IMR-90 (cell line): ENCODE measurements at regions not wholly inside any gene's neighbourhood (a gene's known extent, or its start where the extent isn't known, plus 50 kb on each side); places are given as distances from the start of the nearest gene placed in this dataset.

Source experiments
- ATAC-seq: fragments of 200-7000 bp; cut with Tn5 transposase; 2 replicates; pipeline ENCODE4 v1.9.1; 2020; ENCODE audit warnings: low read depth, mild to moderate bottlenecking, moderate library complexity
- BruUV-seq: library from RNA; stranded (reverse); fragments of 400-500 nt; replicated peaks from 2 replicates; lab custom pipeline; 2021; lab: Mats Ljungman, UMichigan
- CTCF ChIA-PET: fragments of 300-600 bp; formaldehyde crosslinking; extraction: SDS; loops from one replicate; lab custom pipeline; 2021; ENCODE audit warnings: antibody characterized with exemption; lab: Yijun Ruan, JAX
- POLR2A ChIA-PET: fragments of 300-600 bp; sonication (Branson Sonifier 250); formaldehyde crosslinking; loops from one replicate; lab custom pipeline; 2022; ENCODE audit warnings: antibody characterized with exemption; ENCODE audit not compliant: unreplicated experiment; lab: Charles Lee
- DNase-seq: peaks from one replicate; pipeline ENCODE4 v3.0.0; 2013
- H2AFZ ChIP-seq: replicated peaks from 2 replicates; pipeline ENCODE3; 2013; ENCODE audit warnings: low read length, mild to moderate bottlenecking; ENCODE audit not compliant: poor library complexity
- H2AK5ac ChIP-seq: 2 replicates; pipeline ENCODE4 v1.6.1; 2013; ENCODE audit warnings: low read depth, low read length, inconsistent platforms
- H2AK9ac ChIP-seq: replicated peaks from 2 replicates; pipeline ENCODE3; 2013; ENCODE audit warnings: mild to moderate bottlenecking, low read depth, low read length, moderate library complexity; ENCODE audit not compliant: poor library complexity
- H2BK120ac ChIP-seq: 2 replicates; pipeline ENCODE4 v1.6.1; 2013; ENCODE audit warnings: low read depth, low read length, inconsistent platforms
- H2BK15ac ChIP-seq: 3 replicates; pipeline ENCODE4 v1.6.1; 2013; ENCODE audit warnings: low read depth, low read length, inconsistent platforms
- H2BK20ac ChIP-seq: 2 replicates; pipeline ENCODE4 v1.6.1; 2013; ENCODE audit warnings: low read depth, mild to moderate bottlenecking, inconsistent platforms, low read length, moderate library complexity
- H2BK5ac ChIP-seq: 2 replicates; pipeline ENCODE4 v1.6.1; 2013; ENCODE audit warnings: mild to moderate bottlenecking, low read depth, low read length, inconsistent platforms; ENCODE audit not compliant: poor library complexity, severe bottlenecking
- H3K14ac ChIP-seq: replicated peaks from 2 replicates; pipeline ENCODE4 v1.6.1; 2013; ENCODE audit warnings: low read depth, low read length, inconsistent platforms
- H3K18ac ChIP-seq: 2 replicates; pipeline ENCODE4 v1.6.1; 2013; ENCODE audit warnings: low read depth, low read length, control low read depth
- H3K23ac ChIP-seq: 2 replicates; pipeline ENCODE4 v1.6.1; 2013; ENCODE audit warnings: low read depth, low read length, inconsistent platforms
- H3K27ac ChIP-seq: 2 replicates; pipeline ENCODE4 v1.5.1; 2013; ENCODE audit warnings: mild to moderate bottlenecking, control low read depth, low read length; ENCODE audit not compliant: insufficient read depth
- H3K27me3 ChIP-seq: 2 replicates; pipeline ENCODE4 v1.6.1; 2013; ENCODE audit warnings: low read length; ENCODE audit not compliant: control insufficient read depth, insufficient read depth
- H3K36me3 ChIP-seq: 2 replicates; pipeline ENCODE4 v1.6.1; 2013; ENCODE audit warnings: low read length, mixed read lengths; ENCODE audit not compliant: control insufficient read depth, insufficient read depth
- H3K4ac ChIP-seq: 2 replicates; pipeline ENCODE4 v1.6.1; 2013; ENCODE audit warnings: low read depth, low read length, inconsistent platforms
- H3K4me1 ChIP-seq: 2 replicates; pipeline ENCODE4 v1.6.1; 2013; ENCODE audit warnings: low read length, mixed read lengths; ENCODE audit not compliant: control insufficient read depth, insufficient read depth
- H3K4me2 ChIP-seq: 2 replicates; pipeline ENCODE4 v1.6.1; 2013; ENCODE audit warnings: low read depth, mild to moderate bottlenecking, control low read depth, low read length, moderate library complexity
- H3K4me3 ChIP-seq: 2 replicates; pipeline ENCODE4 v1.5.1; 2013; ENCODE audit warnings: low read depth, mild to moderate bottlenecking, control low read depth, low read length, moderate library complexity; ENCODE audit not compliant: insufficient read depth
- H3K56ac ChIP-seq: 2 replicates; pipeline ENCODE4 v1.6.1; 2013; ENCODE audit warnings: low read length, inconsistent platforms; ENCODE audit not compliant: insufficient read depth; ENCODE audit errors: extremely low read depth
- H3K79me1 ChIP-seq, 2 experiments: 2 replicates each; pipeline ENCODE4 v1.6.1; 2013; ENCODE audit warnings: low read length in 2 of 2, inconsistent platforms in 1 of 2, low read depth in 1 of 2
- H3K9ac ChIP-seq: 2 replicates; pipeline ENCODE4 v1.6.1; 2013; ENCODE audit warnings: low read depth, low read length, control low read depth
- H3K9me1 ChIP-seq: 2 replicates; pipeline ENCODE4 v1.6.1; 2013; ENCODE audit warnings: low read length, inconsistent platforms; ENCODE audit not compliant: insufficient read depth
- H3K9me3 ChIP-seq: 2 replicates; pipeline ENCODE4 v1.6.1; 2013; ENCODE audit warnings: low read length; ENCODE audit not compliant: control insufficient read depth, insufficient read depth
- H4K20me1 ChIP-seq: 2 replicates; pipeline ENCODE4 v1.6.1; 2013; ENCODE audit warnings: low read length, inconsistent platforms; ENCODE audit not compliant: insufficient read depth
- H4K5ac ChIP-seq: 2 replicates; pipeline ENCODE4 v1.6.1; 2013; ENCODE audit warnings: mild to moderate bottlenecking, low read depth, low read length, control low read depth
- H4K8ac ChIP-seq, 2 experiments: 2 replicates each; pipeline ENCODE4 v1.6.1; 2013; ENCODE audit warnings: low read depth in 2 of 2, low read length in 2 of 2, control low read depth in 1 of 2, inconsistent platforms in 1 of 2
- H4K91ac ChIP-seq: 2 replicates; pipeline ENCODE4 v1.6.1; 2013; ENCODE audit warnings: low read depth, low read length, inconsistent platforms; ENCODE audit not compliant: insufficient read depth
- BHLHE40 ChIP-seq: fragments of 150-350 bp; IDR thresholded peaks from 2 replicates; pipeline ENCODE4 v1.6.1; 2016; ENCODE audit warnings: mild to moderate bottlenecking, low read depth, low read length
- CEBPB ChIP-seq: IDR thresholded peaks from 2 replicates; pipeline ENCODE4 v1.6.1; 2012; ENCODE audit warnings: low read depth, low read length, improper control_type of control experiment
- CHD1 ChIP-seq: IDR thresholded peaks from 2 replicates; pipeline ENCODE4 v1.6.1; 2012; ENCODE audit warnings: low read depth, low read length, improper control_type of control experiment
- CTCF ChIP-seq: conservative IDR thresholded peaks from 2 replicates; pipeline ENCODE4 v1.5.1; 2012; ENCODE audit warnings: mild to moderate bottlenecking, low read depth, low read length, improper control_type of control experiment
- ELK1 ChIP-seq: fragments of 150-350 bp; IDR thresholded peaks from 2 replicates; pipeline ENCODE4 v1.6.1; 2016; ENCODE audit warnings: low read depth, mild to moderate bottlenecking, low read length, moderate library complexity, borderline replicate concordance
- FOS ChIP-seq: fragments of 150-350 bp; IDR thresholded peaks from 2 replicates; pipeline ENCODE4 v1.6.1; 2016; ENCODE audit warnings: low read depth, low read length
- MAFK ChIP-seq: IDR thresholded peaks from 2 replicates; pipeline ENCODE4 v1.6.1; 2012; ENCODE audit warnings: low read depth, low read length, improper control_type of control experiment
- MAZ ChIP-seq: IDR thresholded peaks from 2 replicates; pipeline ENCODE4 v1.6.1; 2012; ENCODE audit warnings: low read depth, mild to moderate bottlenecking, low read length, improper control_type of control experiment, moderate library complexity, borderline replicate concordance
- MXI1 ChIP-seq: IDR thresholded peaks from 2 replicates; pipeline ENCODE4 v1.6.1; 2012; ENCODE audit warnings: low read depth, mild to moderate bottlenecking, low read length, moderate library complexity, borderline replicate concordance
- NFE2L2 ChIP-seq: fragments of 150-350 bp; IDR thresholded peaks from 2 replicates; pipeline ENCODE4 v1.6.1; 2016; ENCODE audit warnings: low read depth, mild to moderate bottlenecking, low read length
- POLR2A ChIP-seq: IDR thresholded peaks from 2 replicates; pipeline ENCODE4 v1.6.1; 2012; ENCODE audit warnings: mild to moderate bottlenecking, low read depth, low read length
- RAD21 ChIP-seq: IDR thresholded peaks from 2 replicates; pipeline ENCODE4 v1.6.1; 2012; ENCODE audit warnings: low read length, improper control_type of control experiment
- RCOR1 ChIP-seq: IDR thresholded peaks from 2 replicates; pipeline ENCODE4 v1.6.1; 2012; ENCODE audit warnings: mild to moderate bottlenecking, low read length, improper control_type of control experiment; ENCODE audit not compliant: insufficient replicate concordance
- RFX5 ChIP-seq: IDR thresholded peaks from 2 replicates; pipeline ENCODE4 v1.8.0; 2012; ENCODE audit warnings: low read depth, mild to moderate bottlenecking, low read length, moderate library complexity
- SMC3 ChIP-seq: fragments of 150-350 bp; IDR thresholded peaks from 2 replicates; pipeline ENCODE4 v1.6.1; 2016; ENCODE audit warnings: low read depth, mild to moderate bottlenecking, antibody characterized with exemption, low read length, moderate library complexity
- USF2 ChIP-seq: fragments of 150-350 bp; IDR thresholded peaks from 2 replicates; pipeline ENCODE4 v1.6.1; 2017; ENCODE audit warnings: mild to moderate bottlenecking, antibody characterized with exemption, low read length, low read depth
- WGBS, 2 experiments: methylation state at CpG; one replicate each; pipeline versions ENCODE4 v1.1.5 to v1.1.7; 2013; ENCODE audit warnings: missing lambda C conversion rate in 2 of 2; ENCODE audit not compliant: insufficient read length in 1 of 2; ENCODE audit errors: extremely low coverage in 2 of 2; 5-methylcytosine and 5-hydroxymethylcytosine counted together
- dilution Hi-C: fragments of 300-500 bp; cut with HindIII; formaldehyde crosslinking; loops from one replicate; pipeline ENCODE4 v1.14.3; 2018; ENCODE audit warnings: low sequenced_read_pairs; ENCODE audit not compliant: unreplicated experiment
- in situ Hi-C: fragments of 300-500 bp; cut with MboI; formaldehyde crosslinking; loops from 3 replicates; pipeline ENCODE4 v1.14.3; 2019; ENCODE audit warnings: low sequenced_read_pairs, inconsistent platforms, mixed read lengths
- intact Hi-C: fragments of 100-400 bp; cut with micrococcal nuclease; formaldehyde crosslinking; loops from 2 replicates; pipeline ENCODE4 v1.10.0; 2022

- WGBS, 2 experiments: 100% methylated on average over 1 of the region's 2 CpGs; no CpG with 5 or more reads in 1 of the 2 experiments
- Histone ChIP-seq H2AK9ac (no peak overlapping the region), H3K4me3 (no peak overlapping the region), H3K18ac (no peak overlapping the region), H2BK120ac (peak overlapping the region; percentile 14; the same call in 1 of the 2 replicates), H2BK20ac (no peak overlapping the region), H4K8ac (no peak overlapping the region), H2AFZ (no peak overlapping the region), H3K14ac (no peak overlapping the region), H3K4me1 (0 out of 2 replicates have a peak, but pooled peaks cover 2% of the 10 kb centered on the region), H3K27ac (no peak overlapping the region), H3K9me1 (0 out of 2 replicates have a peak, but pooled peaks cover 3% of the 10 kb centered on the region), H3K4ac (no peak overlapping the region), H3K56ac (no peak overlapping the region), H3K27me3 (no peaks in the 10 kb centered on the region), H3K36me3 (no peaks in the 10 kb centered on the region), H3K9me3 (no peaks in the 10 kb centered on the region), H3K23ac (no peak overlapping the region), H4K91ac (no peak overlapping the region), H4K20me1 (no peaks in the 10 kb centered on the region), H4K5ac (no peak overlapping the region), H2BK15ac (no peak overlapping the region), H2AK5ac (no peak overlapping the region), H3K9ac (no peak overlapping the region), H2BK5ac (no peak overlapping the region), H3K4me2 (no peak overlapping the region), H3K79me1 (no peaks in the 10 kb centered on the region)
- ATAC-seq: no peak
- dilution Hi-C loops (no loop called here), in situ Hi-C loops (loop anchor here (25.0 kb wide), 1 partner anchor 1456 kb away; the partner anchor contains the start of gene MMADHC), intact Hi-C loops (no loop called here)
- POLR2A ChIA-PET: no interaction called here
- no peak for DNase-seq
- no TSS peak for BruUV-seq
- CTCF ChIA-PET: no interaction called here
- TF ChIP-seq MAFK (no peak), USF2 (no peak), RAD21 (no peak), BHLHE40 (no peak), RCOR1 (no peak), CTCF (no peak), NFE2L2 (no peak), CHD1 (no peak), FOS (no peak), MXI1 (no peak), CEBPB (no peak), SMC3 (no peak), ELK1 (no peak), RFX5 (no peak), POLR2A (no peak), MAZ (no peak)
These were observed 218.7 kb downstream of the RBM43 start for GRCh38 chr2:151042964-151043363.
